WTC11 (cell line): ENCODE measurements at regions not wholly inside any gene's neighbourhood (a gene's known extent, or its start where the extent isn't known, plus 50 kb on each side); places are given as distances from the start of the nearest gene placed in this dataset.

ENCODE experiments used
- ATAC-seq: fragments of 200-7000 bp; cut with Tn5 transposase; 2 replicates; pipeline ENCODE4 v1.10.0; 2021; ENCODE audit warnings: mild to moderate bottlenecking, moderate library complexity
- CTCF ChIA-PET: fragments of 300-600 bp; sonication (Branson Sonifier 250); formaldehyde crosslinking; loops from one replicate; lab custom pipeline; 2021; ENCODE audit warnings: antibody characterized with exemption; lab: Charles Lee
- POLR2A ChIA-PET: fragments of 350-600 bp; sonication (Branson Sonifier 250); formaldehyde crosslinking; loops from one replicate; lab custom pipeline; 2021; ENCODE audit warnings: antibody characterized with exemption; lab: Charles Lee
- DNase-seq: peaks from one replicate; pipeline ENCODE4 v3.0.0; 2021; ENCODE audit warnings: low spot score
- H3K27ac Mint-ChIP-seq: 2 replicates; pipeline ENCODE4 v1.8.0; 2021; ENCODE audit warnings: mixed read lengths
- H3K27me3 Mint-ChIP-seq: 2 replicates; pipeline ENCODE4 v1.8.0; 2021; ENCODE audit warnings: low read depth, mild to moderate bottlenecking, moderate library complexity, mixed read lengths
- H3K36me3 Mint-ChIP-seq: 2 replicates; pipeline ENCODE4 v1.8.0; 2021; ENCODE audit warnings: mixed read lengths
- H3K4me1 Mint-ChIP-seq: 2 replicates; pipeline ENCODE4 v1.8.0; 2022; ENCODE audit warnings: mixed read lengths
- H3K4me3 Mint-ChIP-seq: 2 replicates; pipeline ENCODE4 v1.8.0; 2021; ENCODE audit warnings: mild to moderate bottlenecking, moderate library complexity, mixed read lengths
- H3K9me3 Mint-ChIP-seq: 2 replicates; pipeline ENCODE4 v1.8.0; 2021; ENCODE audit warnings: mixed read lengths
- ATF1 ChIP-seq: sonication (generic); formaldehyde crosslinking; IDR thresholded peaks from 2 replicates; pipeline ENCODE4 v1.8.1; 2023; ENCODE audit warnings: mild to moderate bottlenecking, moderate library complexity, missing genetic modification reagents
- CDX4 ChIP-seq: fragments of 250-450 bp; sonication (Bioruptor Pico); IDR thresholded peaks from 2 replicates; pipeline ENCODE4 v1.9.0; 2021; ENCODE audit warnings: moderate library complexity, mild to moderate bottlenecking, inconsistent platforms, borderline replicate concordance
- ESRRA ChIP-seq: sonication (generic); formaldehyde crosslinking; IDR thresholded peaks from 2 replicates; pipeline ENCODE4 v1.8.1; 2022; ENCODE audit warnings: mild to moderate bottlenecking, missing genetic modification reagents, borderline replicate concordance
- FOXK1 ChIP-seq: sonication (generic); formaldehyde crosslinking; IDR thresholded peaks from 2 replicates; pipeline ENCODE4 v1.8.0; 2022; ENCODE audit warnings: mild to moderate bottlenecking, moderate library complexity, missing genetic modification reagents
- FOXP1 ChIP-seq: sonication (generic); formaldehyde crosslinking; IDR thresholded peaks from 2 replicates; pipeline ENCODE4 v1.8.0; 2022; ENCODE audit warnings: missing genetic modification reagents, mild to moderate bottlenecking, moderate library complexity, borderline replicate concordance
- GRHL2 ChIP-seq: fragments of 250-450 bp; sonication (Bioruptor Pico); IDR thresholded peaks from 2 replicates; pipeline ENCODE4 v1.8.0; 2022; ENCODE audit warnings: mild to moderate bottlenecking, moderate library complexity; ENCODE audit not compliant: insufficient replicate concordance, severe bottlenecking
- GTF2I ChIP-seq: fragments of 250-450 bp; sonication (Bioruptor Pico); conservative IDR thresholded peaks from 2 replicates; pipeline ENCODE4 v1.4.0; 2021; ENCODE audit warnings: mild to moderate bottlenecking
- HMGA2 ChIP-seq: fragments of 250-450 bp; sonication (Bioruptor Pico); IDR thresholded peaks from 2 replicates; pipeline ENCODE4 v1.4.0; 2021; ENCODE audit warnings: mild to moderate bottlenecking, moderate library complexity
- MLX ChIP-seq: sonication (generic); formaldehyde crosslinking; IDR thresholded peaks from 2 replicates; pipeline ENCODE4 v1.8.1; 2023; ENCODE audit warnings: mild to moderate bottlenecking, missing genetic modification reagents, moderate library complexity
- MXD4 ChIP-seq: fragments of 250-450 bp; sonication (Bioruptor Pico); IDR thresholded peaks from 2 replicates; pipeline ENCODE4 v1.8.0; 2021; ENCODE audit warnings: mild to moderate bottlenecking, moderate library complexity, borderline replicate concordance
- MYBL2 ChIP-seq: sonication (generic); formaldehyde crosslinking; IDR thresholded peaks from 2 replicates; pipeline ENCODE4 v1.8.1; 2023; ENCODE audit warnings: mild to moderate bottlenecking, moderate library complexity, missing genetic modification reagents
- NFATC4 ChIP-seq: fragments of 250-450 bp; sonication (Bioruptor Pico); IDR thresholded peaks from 2 replicates; pipeline ENCODE4 v1.9.0; 2021; ENCODE audit warnings: mild to moderate bottlenecking
- NFE2L1 ChIP-seq: sonication (generic); formaldehyde crosslinking; IDR thresholded peaks from 2 replicates; pipeline ENCODE4 v1.8.1; 2023; ENCODE audit warnings: missing genetic modification reagents
- NR2C2 ChIP-seq: sonication (generic); formaldehyde crosslinking; IDR thresholded peaks from 2 replicates; pipeline ENCODE4 v1.8.0; 2022; ENCODE audit warnings: mild to moderate bottlenecking, missing genetic modification reagents
- NR3C1 ChIP-seq: sonication (generic); formaldehyde crosslinking; conservative IDR thresholded peaks from 2 replicates; pipeline ENCODE4 v1.8.1; 2023; ENCODE audit warnings: low read depth, mild to moderate bottlenecking, missing genetic modification reagents
- OVOL2 ChIP-seq: fragments of 250-450 bp; sonication (Bioruptor Pico); IDR thresholded peaks from 2 replicates; pipeline ENCODE4 v1.9.0; 2021; ENCODE audit warnings: mild to moderate bottlenecking, borderline replicate concordance
- PRRX2 ChIP-seq: fragments of 250-450 bp; sonication (Bioruptor Pico); IDR thresholded peaks from 2 replicates; pipeline ENCODE4 v1.8.0; 2021; ENCODE audit warnings: mild to moderate bottlenecking
- RORB ChIP-seq: fragments of 250-450 bp; sonication (Bioruptor Pico); IDR thresholded peaks from 2 replicates; pipeline ENCODE4 v1.9.0; 2021; ENCODE audit warnings: mild to moderate bottlenecking
- SMAD3 ChIP-seq: sonication (generic); formaldehyde crosslinking; IDR thresholded peaks from 2 replicates; pipeline ENCODE4 v1.8.0; 2022; ENCODE audit warnings: missing genetic modification reagents, mild to moderate bottlenecking, borderline replicate concordance
- TCF7 ChIP-seq: sonication (generic); formaldehyde crosslinking; IDR thresholded peaks from 2 replicates; pipeline ENCODE4 v1.8.0; 2022; ENCODE audit warnings: mild to moderate bottlenecking, low read depth, missing genetic modification reagents, moderate library complexity
- TEAD1 ChIP-seq: sonication (generic); formaldehyde crosslinking; IDR thresholded peaks from 2 replicates; pipeline ENCODE4 v1.8.0; 2022; ENCODE audit warnings: mild to moderate bottlenecking, missing genetic modification reagents
- ZMAT4 ChIP-seq: fragments of 250-450 bp; sonication (Bioruptor Pico); IDR thresholded peaks from 2 replicates; pipeline ENCODE4 v1.9.0; 2021; ENCODE audit warnings: mild to moderate bottlenecking
- ZNF219 ChIP-seq: sonication (generic); formaldehyde crosslinking; IDR thresholded peaks from 2 replicates; pipeline ENCODE4 v1.8.0; 2023; ENCODE audit warnings: missing genetic modification reagents, mild to moderate bottlenecking, borderline replicate concordance
- ZNF423 ChIP-seq: fragments of 250-450 bp; sonication (Bioruptor Pico); IDR thresholded peaks from 2 replicates; pipeline ENCODE4 v2.1.2; 2022; ENCODE audit warnings: mild to moderate bottlenecking, moderate library complexity
- ZSCAN18 ChIP-seq: fragments of 250-450 bp; sonication (Bioruptor Pico); IDR thresholded peaks from 2 replicates; pipeline ENCODE4 v2.1.2; 2022; ENCODE audit warnings: mild to moderate bottlenecking, moderate library complexity
- TF ChIP-seq, protein P1 (sequence below): sonication (generic); formaldehyde crosslinking; IDR thresholded peaks from 2 replicates; pipeline ENCODE4 v1.8.1; 2023; ENCODE audit warnings: mild to moderate bottlenecking, missing genetic modification reagents, moderate library complexity
- TF ChIP-seq, protein P2 (sequence below): sonication (generic); formaldehyde crosslinking; IDR thresholded peaks from 2 replicates; pipeline ENCODE4 v1.8.1; 2022; ENCODE audit warnings: low read depth, mild to moderate bottlenecking, moderate library complexity, missing genetic modification reagents, borderline replicate concordance
- TF ChIP-seq, protein P3 (sequence below): fragments of 250-450 bp; sonication (Bioruptor Pico); conservative IDR thresholded peaks from 2 replicates; pipeline ENCODE4 v1.9.0; 2021; ENCODE audit warnings: mild to moderate bottlenecking

- TF ChIP-seq, protein P1, sequence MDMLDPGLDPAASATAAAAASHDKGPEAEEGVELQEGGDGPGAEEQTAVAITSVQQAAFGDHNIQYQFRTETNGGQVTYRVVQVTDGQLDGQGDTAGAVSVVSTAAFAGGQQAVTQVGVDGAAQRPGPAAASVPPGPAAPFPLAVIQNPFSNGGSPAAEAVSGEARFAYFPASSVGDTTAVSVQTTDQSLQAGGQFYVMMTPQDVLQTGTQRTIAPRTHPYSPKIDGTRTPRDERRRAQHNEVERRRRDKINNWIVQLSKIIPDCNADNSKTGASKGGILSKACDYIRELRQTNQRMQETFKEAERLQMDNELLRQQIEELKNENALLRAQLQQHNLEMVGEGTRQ (CRISPR knock-in tag), result no peak
- TF ChIP-seq CDX4 (CRISPR knock-in tag), result no peak
- TF ChIP-seq ZSCAN18 (CRISPR knock-in tag), result no peak
- TF ChIP-seq HMGA2 (CRISPR knock-in tag), result no peak
- no peak for TF ChIP-seq PRRX2 (CRISPR knock-in tag)
- TF ChIP-seq, protein P2, sequence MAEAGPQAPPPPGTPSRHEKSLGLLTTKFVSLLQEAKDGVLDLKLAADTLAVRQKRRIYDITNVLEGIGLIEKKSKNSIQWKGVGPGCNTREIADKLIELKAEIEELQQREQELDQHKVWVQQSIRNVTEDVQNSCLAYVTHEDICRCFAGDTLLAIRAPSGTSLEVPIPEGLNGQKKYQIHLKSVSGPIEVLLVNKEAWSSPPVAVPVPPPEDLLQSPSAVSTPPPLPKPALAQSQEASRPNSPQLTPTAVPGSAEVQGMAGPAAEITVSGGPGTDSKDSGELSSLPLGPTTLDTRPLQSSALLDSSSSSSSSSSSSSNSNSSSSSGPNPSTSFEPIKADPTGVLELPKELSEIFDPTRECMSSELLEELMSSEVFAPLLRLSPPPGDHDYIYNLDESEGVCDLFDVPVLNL (CRISPR knock-in tag), result no peak
- no peak for TF ChIP-seq MLX
- TF ChIP-seq RORB (CRISPR knock-in tag), result no peak
- no peak for TF ChIP-seq MYBL2 (CRISPR knock-in tag)
These were observed 91.5 kb upstream of the MYT1L start (continued) for GRCh38 chr2:2422621-2423020.

DNA sequence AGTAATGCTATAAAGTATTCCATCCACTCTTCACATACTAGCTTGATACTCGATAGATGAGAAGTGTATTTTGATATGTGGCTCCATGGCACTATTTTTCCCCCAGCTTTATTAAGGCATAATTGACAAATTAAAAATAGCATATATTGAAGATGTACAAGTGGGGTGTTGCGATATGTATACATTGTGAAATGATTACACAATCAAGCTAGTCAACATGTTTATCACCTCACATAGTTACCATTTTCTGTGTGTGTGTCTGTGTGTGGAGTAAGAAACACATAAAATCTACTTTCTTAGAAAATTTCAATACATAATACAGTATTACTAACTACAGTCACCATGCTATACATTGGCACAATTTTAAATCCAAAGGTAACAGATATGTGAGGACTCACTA is 82.5 kb upstream of the MYT1L start:
- no peaks in the 10 kb centered on the region for H3K9me3 Mint-ChIP-seq
- no peak for DNase-seq
- ATAC-seq, result no peak
- CTCF ChIA-PET, result no interaction called here
- no peak overlapping the region for H3K27ac Mint-ChIP-seq
- H3K4me1 Mint-ChIP-seq, result no peaks in the 10 kb centered on the region
- POLR2A ChIA-PET, result interaction anchor here (0.6 kb wide), 1 partner anchor 10 kb away, joined by 3 read pairs; no protein-coding TSS in a partner anchor
- no peak overlapping the region for H3K4me3 Mint-ChIP-seq
- H3K27me3 Mint-ChIP-seq, result no peaks in the 10 kb centered on the region
- no peaks in the 10 kb centered on the region for H3K36me3 Mint-ChIP-seq
- TF ChIP-seq NR2C2 (no peak), PRRX2 (CRISPR knock-in tag) (no peak), ZMAT4 (CRISPR knock-in tag) (no peak), ZNF219 (CRISPR knock-in tag) (no peak), NFATC4 (no peak), FOXK1 (no peak), ESRRA (CRISPR knock-in tag) (no peak), NR3C1 (no peak), NFE2L1 (CRISPR knock-in tag) (no peak), GRHL2 (CRISPR knock-in tag) (no peak)
- TF ChIP-seq, protein P1 (CRISPR knock-in tag), result no peak
- TF ChIP-seq, all 79 proteins: peak for 0

- Mint-ChIP-seq H3K36me3 (no peaks in the 10 kb centered on the region), H3K27ac (no peak overlapping the region), H3K4me3 (no peak overlapping the region), H3K4me1 (no peaks in the 10 kb centered on the region), H3K9me3 (peaks cover 6% of the 10 kb centered on the region), H3K27me3 (no peaks in the 10 kb centered on the region)
- DNase-seq, result no peak
- ChIA-PET POLR2A (no interaction called here), CTCF (no interaction called here)
- ATAC-seq, result no peak
- TF ChIP-seq ZNF423 (no peak), TEAD1 (CRISPR knock-in tag) (no peak), OVOL2 (CRISPR knock-in tag) (no peak), ATF1 (CRISPR knock-in tag) (no peak), GTF2I (CRISPR knock-in tag) (no peak), ZNF219 (CRISPR knock-in tag) (no peak), SMAD3 (CRISPR knock-in tag) (no peak), FOXP1 (no peak), MXD4 (CRISPR knock-in tag) (no peak), NFE2L1 (CRISPR knock-in tag) (no peak), TCF7 (CRISPR knock-in tag) (no peak)
- TF ChIP-seq, protein P3, sequence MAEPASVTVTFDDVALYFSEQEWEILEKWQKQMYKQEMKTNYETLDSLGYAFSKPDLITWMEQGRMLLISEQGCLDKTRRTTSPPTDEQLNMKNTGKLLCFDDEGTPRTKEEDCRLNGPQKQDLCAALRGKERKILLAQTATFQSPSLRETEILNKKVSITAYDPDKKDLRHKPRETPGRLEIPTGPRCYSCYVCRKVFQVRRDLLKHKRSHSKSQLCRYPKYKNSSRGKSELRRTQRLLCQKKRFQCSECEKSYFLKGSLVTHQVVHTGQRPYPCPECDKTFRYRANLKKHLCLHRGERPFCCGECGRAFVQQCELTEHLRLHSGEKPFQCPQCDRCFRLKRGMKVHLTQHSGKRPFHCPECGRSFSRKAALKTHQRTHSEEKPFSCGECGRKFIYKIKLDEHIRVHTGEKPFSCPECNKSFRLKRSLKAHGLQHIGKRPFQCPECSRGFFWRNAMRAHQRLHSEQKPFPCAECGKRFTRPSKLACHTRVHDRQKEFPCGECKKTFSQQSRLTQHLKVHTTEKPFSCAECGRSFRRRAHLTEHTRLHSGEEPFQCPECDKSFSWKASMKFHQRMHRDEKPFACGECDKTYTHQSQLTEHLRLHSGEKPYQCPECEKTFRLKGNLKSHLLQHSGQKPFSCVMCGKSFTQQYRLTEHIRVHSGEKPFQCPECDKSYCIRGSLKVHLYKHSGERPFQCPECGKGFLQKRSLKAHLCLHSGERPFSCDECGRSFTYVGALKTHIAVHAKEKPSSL, result no peak
These were observed 79.9 kb upstream of the MYT1L start for GRCh38 chr2:2410987-2411386.
